ENCODE measurements at regions not wholly inside any gene's neighbourhood (a gene's known extent, or its start where the extent isn't known, plus 50 kb on each side); places are given as distances from the start of the nearest gene placed in this dataset.

DNA sequence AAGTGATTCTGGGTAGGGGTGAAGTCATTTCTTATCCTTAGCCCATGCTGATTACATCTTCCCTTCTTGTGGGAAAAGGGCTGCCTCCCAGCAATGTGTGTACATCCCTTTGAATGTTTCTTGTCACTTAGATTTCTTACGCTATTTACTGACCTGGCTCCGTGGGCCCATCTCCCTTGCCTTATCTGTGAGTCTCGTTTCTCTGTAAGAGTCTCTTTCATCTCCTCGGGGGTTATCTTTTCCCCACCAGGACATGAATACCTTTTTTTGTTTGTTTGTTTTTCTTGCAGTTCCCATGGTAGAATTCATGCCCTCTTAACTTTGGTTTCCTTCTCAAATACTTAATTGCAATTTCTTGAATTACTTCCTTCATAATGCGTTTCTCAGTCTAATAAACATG is 107.7 kb downstream of the BAMBI start:
- TF ChIP-seq POLR2A (IDR thresholded peaks at IDR 0.05): no peak
- WGBS, 5 donors: 48 to 75% (median 56%) methylated on average over 5 of the region's 5 CpGs
- Histone ChIP-seq H3K4me3 (no peak overlapping the region), H3K27me3 (no peaks in the 10 kb centered on the region), H3K9me3 (no peaks in the 10 kb centered on the region), H3K4me1 (no peaks in the 10 kb centered on the region), H3K36me3 (no peaks in the 10 kb centered on the region), H3K27ac (no peak overlapping the region)
- intact Hi-C loops (cut with DNase I; ENCODE audit: low total_unique reads): no loop called here
- DNase-seq: no peak

DNA sequence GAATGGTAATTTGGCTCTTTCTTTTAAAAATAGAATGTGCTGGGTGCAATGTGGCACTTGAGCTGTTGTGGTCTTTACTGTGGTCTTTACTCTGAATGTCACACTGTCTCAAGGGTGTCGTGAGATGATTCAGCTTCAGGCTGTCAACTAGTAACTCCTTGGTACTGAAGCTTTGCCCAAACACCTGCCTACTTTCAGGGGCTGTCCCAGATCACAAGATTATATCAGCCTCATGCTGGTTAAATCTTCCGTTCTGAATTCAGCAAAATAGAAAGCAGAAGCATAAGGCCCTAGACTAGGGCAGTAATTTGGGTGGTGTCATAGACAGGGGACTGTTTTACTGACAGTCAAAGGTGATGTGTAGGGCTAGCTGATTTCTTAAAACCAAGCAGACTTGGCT is 110.9 kb downstream of the BAMBI start:
- intact Hi-C loops (cut with DNase I; ENCODE audit: low total_unique reads): no loop called here
- H3K4me1 ChIP-seq: no peaks in the 10 kb centered on the region
- WGBS, 5 donors: 78 to 84% (median 82%) methylated on average over 2 of the region's 2 CpGs

GRCh38 chr10:28788762-28789161 is 111.4 kb downstream of the BAMBI start:
- DNase-seq: no peak
- Histone ChIP-seq H3K4me3 (no peak overlapping the region), H3K9me3 (no peaks in the 10 kb centered on the region), H3K27me3 (no peaks in the 10 kb centered on the region), H3K36me3 (no peaks in the 10 kb centered on the region), H3K27ac (no peak overlapping the region), H3K4me1 (no peaks in the 10 kb centered on the region)
- intact Hi-C loops (cut with DNase I; ENCODE audit: low total_unique reads): no loop called here
- 74 to 88% (median 77%) methylated on average over 5 of the region's 5 CpGs for WGBS, 5 donors
- no peak for TF ChIP-seq CTCF (IDR thresholded peaks at IDR 0.05)
- no peak for TF ChIP-seq POLR2AphosphoS5 (IDR thresholded peaks at IDR 0.05)
- no peak for TF ChIP-seq EP300 (IDR thresholded peaks at IDR 0.05)
- no peak for TF ChIP-seq POLR2A (IDR thresholded peaks at IDR 0.05)

More for the DNA sequence above, 110.9 kb downstream of the BAMBI start:
- DNase-seq: no peak
- no peak overlapping the region for H3K27ac ChIP-seq
- H3K36me3 ChIP-seq: no peaks in the 10 kb centered on the region
- H3K9me3 ChIP-seq: no peaks in the 10 kb centered on the region
- no peaks in the 10 kb centered on the region for H3K27me3 ChIP-seq
- H3K4me3 ChIP-seq: no peak overlapping the region
- TF ChIP-seq POLR2AphosphoS5 (IDR thresholded peaks at IDR 0.05): no peak
- no peak for TF ChIP-seq CTCF (IDR thresholded peaks at IDR 0.05)
- no peak for TF ChIP-seq EP300 (IDR thresholded peaks at IDR 0.05)
- TF ChIP-seq POLR2A (IDR thresholded peaks at IDR 0.05): no peak

GRCh38 chr10:28790146-28790545 is 112.8 kb downstream of the BAMBI start:
- 85 to 95% (median 92%) methylated on average over 8 of the region's 8 CpGs for WGBS, 5 donors
- intact Hi-C loops (cut with DNase I; ENCODE audit: low total_unique reads): no loop called here
- H3K4me1 ChIP-seq: no peaks in the 10 kb centered on the region
- no peaks in the 10 kb centered on the region for H3K27me3 ChIP-seq
- no peaks in the 10 kb centered on the region for H3K9me3 ChIP-seq
- no peak overlapping the region for H3K4me3 ChIP-seq
- TF ChIP-seq POLR2AphosphoS5 (IDR thresholded peaks at IDR 0.05) (no peak), CTCF (IDR thresholded peaks at IDR 0.05) (no peak), EP300 (IDR thresholded peaks at IDR 0.05) (no peak), POLR2A (IDR thresholded peaks at IDR 0.05) (no peak)
- DNase-seq: no peak
- H3K27ac ChIP-seq: no peak overlapping the region
- no peaks in the 10 kb centered on the region for H3K36me3 ChIP-seq

DNA sequence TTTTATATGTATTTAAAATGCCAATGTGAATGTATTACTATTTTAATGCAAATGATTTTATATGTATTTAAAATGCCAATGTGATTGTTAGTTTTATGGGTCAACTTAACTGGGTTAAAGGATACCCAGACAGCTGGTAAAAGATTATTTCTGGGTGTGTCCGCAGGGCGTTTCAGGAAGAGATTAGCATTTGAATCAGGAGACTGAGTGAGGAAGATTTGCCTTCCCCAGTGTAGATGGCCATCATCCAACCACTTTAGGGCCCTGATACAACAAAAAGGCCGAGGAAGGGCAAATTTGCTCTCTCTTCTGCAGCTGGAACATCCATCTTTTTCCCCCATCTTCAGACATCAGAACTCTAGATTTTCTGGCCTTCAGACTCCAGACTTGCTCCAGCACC is 116.2 kb downstream of the BAMBI start:
- Histone ChIP-seq H3K27me3 (no peaks in the 10 kb centered on the region), H3K4me1 (peaks cover 0 to 6% (median 0%) of the 10 kb centered on the region in 4 donors), H3K27ac (no peak overlapping the region), H3K9me3 (no peaks in the 10 kb centered on the region), H3K4me3 (no peak overlapping the region), H3K36me3 (no peaks in the 10 kb centered on the region)
- WGBS, 5 donors: 49 to 60% (median 53%) methylated on average over 3 of the region's 3 CpGs
- DNase-seq: no peak
- TF ChIP-seq POLR2A (IDR thresholded peaks at IDR 0.05) (no peak), EP300 (IDR thresholded peaks at IDR 0.05) (no peak)
- intact Hi-C loops (cut with DNase I; ENCODE audit: low total_unique reads): no loop called here

Data from stomach (tissue), 8 donors.